Choroid plexus epithelial cell (primary cell): ENCODE measurements at regions not wholly inside any gene's neighbourhood (a gene's known extent, or its start where the extent isn't known, plus 50 kb on each side); places are given as distances from the start of the nearest gene placed in this dataset.
A peak's percentile ranks its signal among the peaks of the same experiment; 100 is the strongest.

ENCODE experiments used
- DNase-seq: peaks from one replicate; pipeline ENCODE4 v3.0.0-alpha.2; 2010; ENCODE audit warnings: low read depth
- H3K4me3 ChIP-seq: 2 replicates; pipeline ENCODE4 v1.5.1; 2011; ENCODE audit warnings: low read depth, mild to moderate bottlenecking, control low read depth, low read length, moderate library complexity
- CTCF ChIP-seq: conservative IDR thresholded peaks from 2 replicates; pipeline ENCODE4 v1.5.1; 2011; ENCODE audit warnings: low read depth, mild to moderate bottlenecking, control low read depth, inconsistent platforms, low read length, moderate library complexity

GRCh38 chr2:147214914-147215313, 629.9 kb upstream of the ACVR2A start:
- TF ChIP-seq CTCF, result no peak
- DNase-seq, result peak; percentile 3
- H3K4me3 ChIP-seq, result no peak overlapping the region

GRCh38 chr2:147211484-147211883, 633.3 kb upstream of the ACVR2A start:
- no peak for TF ChIP-seq CTCF
- no peak overlapping the region for H3K4me3 ChIP-seq
- DNase-seq, result no peak

- TF ChIP-seq CTCF, result no peak
- peak; percentile 76 for DNase-seq
- H3K4me3 ChIP-seq, result no peak overlapping the region
These were observed 640.7 kb upstream of the ACVR2A start for GRCh38 chr2:147204102-147204501.

GRCh38 chr2:147198651-147199171, 646.1 kb upstream of the ACVR2A start:
- DNase-seq, result no peak
- TF ChIP-seq CTCF, result no peak
- H3K4me3 ChIP-seq, result no peak overlapping the region

GRCh38 chr2:147197754-147198483, 646.9 kb upstream of the ACVR2A start:
- no peak for TF ChIP-seq CTCF
- H3K4me3 ChIP-seq, result no peak overlapping the region
- no peak for DNase-seq

- no peak for DNase-seq
- TF ChIP-seq CTCF, result no peak
- H3K4me3 ChIP-seq, result no peak overlapping the region
These were observed 662.6 kb upstream of the ACVR2A start for GRCh38 chr2:147182260-147182659.
